Right lobe of liver (tissue), 6 donors: ENCODE measurements at regions not wholly inside any gene's neighbourhood (a gene's known extent, or its start where the extent isn't known, plus 50 kb on each side); places are given as distances from the start of the nearest gene placed in this dataset.

Source experiments
- ATAC-seq, 4 donors: fragments of 200-7000 bp; cut with Tn5 transposase; one replicate each; pipeline ENCODE4 v1.9.1; 2020; ENCODE audit warnings: mild to moderate bottlenecking in 4 of 4, moderate library complexity in 4 of 4
- DNase-seq, 3 donors: peaks; one replicate each; pipeline ENCODE4 v3.0.0-alpha.2; 2020
- H3K27ac ChIP-seq, 3 donors: fragments of 200-600 bp; one replicate each; pipeline ENCODE4 v1.8.0; 2022
- H3K27me3 ChIP-seq, 2 donors: fragments of 200-600 bp; one replicate each; pipeline ENCODE4 v1.8.0; 2022
- H3K36me3 ChIP-seq, 4 donors: fragments of 200-600 bp; sonication (generic) in 1 of 4; one replicate each; pipeline versions ENCODE4 v1.5.1 to v1.8.0; 2017 to 2022; ENCODE audit warnings: control low read depth in 1 of 4
- H3K4me1 ChIP-seq, 4 donors: fragments of 200-600 bp; sonication (generic) in 1 of 4; one replicate each; pipeline versions ENCODE4 v1.5.1 to v1.8.0; 2017 to 2022; ENCODE audit warnings: control low read depth in 1 of 4
- H3K4me3 ChIP-seq, 3 donors: fragments of 200-600 bp; one replicate each; pipeline ENCODE4 v1.8.0; 2022
- H3K9me3 ChIP-seq, 4 donors: fragments of 200-600 bp; sonication (generic) in 1 of 4; one replicate each; pipeline versions ENCODE4 v1.5.1 to v1.8.0; 2017 to 2022; ENCODE audit warnings: control low read depth in 1 of 4
- CTCF ChIP-seq, 4 donors: fragments of 200-600 bp in 3 of 4; fragments of 450-650 bp in 1 of 4; IDR thresholded peaks; one replicate each; pipeline versions ENCODE4 v1.5.1 to v1.8.0; 2016 to 2022; ENCODE audit warnings: antibody characterized with exemption in 4 of 4, mild to moderate bottlenecking in 2 of 4
- POLR2A ChIP-seq: fragments of 450-650 bp; IDR thresholded peaks from one replicate; pipeline ENCODE4 v1.6.1; 2017; ENCODE audit warnings: antibody characterized with exemption, mild to moderate bottlenecking
- WGBS: methylation state at CpG from one replicate; pipeline ENCODE4 v1.1.6; 2018; ENCODE audit warnings: low coverage, low lambda C conversion rate; ENCODE audit not compliant: insufficient coverage; ENCODE audit errors: missing lambda C conversion rate; 5-methylcytosine and 5-hydroxymethylcytosine counted together
- intact Hi-C, 2 donors: fragments of 100-400 bp; cut with DNase I; formaldehyde crosslinking; loops; one replicate each; pipeline versions ENCODE4 v1.11.2 to v1.14.1; 2022
- donor health status: DM: no; HTN: yes; CAD: no.
- donor health status: DM: no; HTN: no; CAD: no.
- donor health status: DM: no; HTN: no; CAD: no.
- donor health status: DM: no; HTN: yes; CAD: no.
- donor health status: DM: no; HTN: yes; CAD: no.

DNA sequence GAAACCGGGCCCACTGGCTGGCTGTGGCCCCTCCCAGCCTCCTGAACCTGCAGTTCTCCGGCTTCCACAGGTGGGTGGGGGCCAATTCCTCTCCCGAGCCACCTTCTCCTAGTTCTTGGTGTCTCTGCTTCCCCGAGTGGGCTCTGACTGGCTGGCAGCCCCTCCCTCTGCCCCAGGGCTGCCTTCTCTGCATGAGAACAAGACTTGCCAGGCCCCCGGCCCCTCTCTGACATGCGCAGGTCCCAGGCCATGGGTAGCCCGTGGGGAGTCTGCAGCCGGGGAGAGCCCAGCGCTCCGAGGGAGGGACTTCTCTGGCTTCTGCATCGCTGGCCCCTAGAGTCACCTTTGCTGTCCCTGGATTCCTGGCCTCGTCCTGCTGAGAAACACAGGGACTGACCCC, 421.7 kb downstream of the IRX2 start:
- Histone ChIP-seq H3K4me3 (no peak overlapping the region), H3K27me3 (no peaks in the 10 kb centered on the region), H3K4me1 (no peaks in the 10 kb centered on the region), H3K36me3 (no peaks in the 10 kb centered on the region), H3K27ac (no peak overlapping the region), H3K9me3 (no peaks in the 10 kb centered on the region)
- 31% methylated on average over 3 of the region's 12 CpGs for WGBS
- DNase-seq, result no peak
- no peak for TF ChIP-seq POLR2A
- TF ChIP-seq CTCF (IDR thresholded peaks at IDR 0.05), result no peak
- intact Hi-C loops, result no loop called here
- ATAC-seq, result peak in 1 of 4 donors; percentile 18

- WGBS, result 38% methylated on average over 1 of the region's 1 CpG
- H3K27ac ChIP-seq, result no peak overlapping the region
- H3K36me3 ChIP-seq, result no peaks in the 10 kb centered on the region
- ATAC-seq (no peak), DNase-seq (no peak)
- H3K4me1 ChIP-seq, result no peaks in the 10 kb centered on the region
- H3K4me3 ChIP-seq, result no peak overlapping the region
- intact Hi-C loops, result no loop called here
- no peaks in the 10 kb centered on the region for H3K27me3 ChIP-seq
- TF ChIP-seq POLR2A (no peak), CTCF (IDR thresholded peaks at IDR 0.05) (no peak)
- H3K9me3 ChIP-seq, result no peaks in the 10 kb centered on the region
Measured at GRCh38 chr5:2326601-2327000, 424.9 kb downstream of the IRX2 start.

DNA sequence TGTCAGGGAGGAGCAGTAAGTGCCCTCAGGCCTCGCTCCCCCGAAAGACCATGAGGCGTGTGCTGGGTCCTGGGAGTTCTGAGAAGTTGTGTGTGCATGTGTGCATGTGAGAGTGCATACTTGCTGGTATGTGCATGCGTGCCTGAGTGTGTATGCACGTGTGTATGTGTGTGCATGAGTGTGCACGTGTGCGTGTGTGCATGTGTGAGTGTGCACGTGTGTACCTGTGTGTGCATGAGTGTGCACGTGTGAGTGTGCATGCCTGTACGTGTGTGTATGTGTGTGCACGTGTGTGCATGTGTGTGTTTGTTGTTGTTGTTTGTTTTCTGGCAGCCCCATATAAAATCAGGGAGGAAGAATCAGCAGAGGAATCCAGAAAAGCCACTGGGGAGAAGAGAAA, 426.7 kb downstream of the IRX2 start:
- Histone ChIP-seq H3K36me3 (no peaks in the 10 kb centered on the region), H3K27ac (no peak overlapping the region), H3K4me3 (no peak overlapping the region), H3K27me3 (no peaks in the 10 kb centered on the region), H3K9me3 (no peaks in the 10 kb centered on the region), H3K4me1 (no peaks in the 10 kb centered on the region)
- no peak for TF ChIP-seq POLR2A
- TF ChIP-seq CTCF (IDR thresholded peaks at IDR 0.05), result no peak
- DNase-seq, result no peak
- peak in 1 of 4 donors; percentile 10 for ATAC-seq
- intact Hi-C loops, result no loop called here
- WGBS, result 56% methylated on average over 7 of the region's 11 CpGs

DNA sequence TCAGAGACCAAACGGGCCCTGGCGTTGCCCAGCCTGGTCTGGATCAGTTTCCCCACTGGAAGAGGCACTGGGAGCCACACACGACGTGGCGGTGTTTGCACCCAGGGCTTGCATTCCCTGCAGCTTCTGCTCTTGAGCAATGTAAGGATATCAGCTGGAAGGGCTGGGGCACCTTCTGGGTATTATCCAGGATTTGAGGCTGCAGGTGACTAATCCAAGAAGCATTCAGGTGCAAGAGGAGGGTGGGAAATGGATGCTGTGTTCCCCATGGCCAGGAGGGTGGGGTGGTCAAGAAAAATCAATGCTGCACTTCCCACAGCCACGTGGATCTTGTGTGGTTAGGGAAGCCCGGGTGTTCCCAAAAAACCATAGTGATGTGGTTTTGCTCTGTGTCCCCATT, 430.9 kb downstream of the IRX2 start:
- H3K36me3 ChIP-seq, result no peaks in the 10 kb centered on the region
- H3K27me3 ChIP-seq, result no peaks in the 10 kb centered on the region
- intact Hi-C loops, result no loop called here
- DNase-seq (no peak), ATAC-seq (no peak)
- H3K27ac ChIP-seq, result no peak overlapping the region
- H3K9me3 ChIP-seq, result no peaks in the 10 kb centered on the region
- TF ChIP-seq CTCF (IDR thresholded peaks at IDR 0.05) (no peak), POLR2A (no peak)
- H3K4me3 ChIP-seq, result no peak overlapping the region
- WGBS, result 38% methylated on average over 4 of the region's 7 CpGs
- H3K4me1 ChIP-seq, result no peaks in the 10 kb centered on the region

DNA sequence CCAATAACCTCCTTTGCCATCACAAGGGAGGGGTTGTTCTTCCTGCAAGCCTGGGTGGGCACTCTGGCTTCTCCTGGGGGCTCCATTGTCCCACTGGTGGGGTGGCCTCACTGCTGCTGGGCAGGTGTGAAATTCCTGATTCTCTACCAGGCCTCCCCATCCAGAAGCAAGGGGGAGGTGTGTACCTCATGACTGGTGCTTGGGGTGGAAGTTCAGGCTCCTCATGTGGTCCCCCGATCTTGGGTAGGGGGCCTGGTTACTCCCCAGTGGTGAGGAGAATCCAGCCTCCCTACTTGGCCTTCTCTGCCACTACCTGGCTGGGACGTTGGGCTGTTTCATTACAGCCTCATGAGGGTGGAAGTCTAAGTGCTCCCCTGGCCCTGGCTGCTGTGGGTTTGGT, 433.9 kb downstream of the IRX2 start:
- intact Hi-C loops, result no loop called here
- no peaks in the 10 kb centered on the region for H3K27me3 ChIP-seq
- DNase-seq (no peak), ATAC-seq (no peak)
- H3K27ac ChIP-seq, result no peak overlapping the region
- TF ChIP-seq POLR2A (no peak), CTCF (IDR thresholded peaks at IDR 0.05) (no peak)
- no peaks in the 10 kb centered on the region for H3K4me1 ChIP-seq
- no peaks in the 10 kb centered on the region for H3K36me3 ChIP-seq
- H3K4me3 ChIP-seq, result no peak overlapping the region
- 0% methylated on average over 1 of the region's 2 CpGs for WGBS
- H3K9me3 ChIP-seq, result no peaks in the 10 kb centered on the region
